GM23248 (cell line): ENCODE measurements at regions not wholly inside any gene's neighbourhood (a gene's known extent, or its start where the extent isn't known, plus 50 kb on each side); places are given as distances from the start of the nearest gene placed in this dataset.

ENCODE experiments used
- DNase-seq: peaks from one replicate; pipeline ENCODE4 v3.0.0-alpha.2; 2015
- H2AFZ ChIP-seq: fragments of 200-600 bp; sonication (generic); 2 replicates; pipeline ENCODE4 v1.6.1; 2016; ENCODE audit warnings: antibody characterized with exemption
- H3F3A ChIP-seq: fragments of 200-600 bp; sonication (generic); 2 replicates; pipeline ENCODE4 v1.6.1; 2016; ENCODE audit warnings: mild to moderate bottlenecking, antibody characterized with exemption, mixed run types; ENCODE audit not compliant: insufficient read depth
- H3K27ac ChIP-seq: fragments of 200-600 bp; sonication (generic); 2 replicates; pipeline ENCODE4 v1.5.1; 2016; ENCODE audit warnings: mild to moderate bottlenecking
- H3K27me3 ChIP-seq: fragments of 200-600 bp; sonication (generic); replicated peaks from 2 replicates; pipeline ENCODE4 v1.6.1; 2016; ENCODE audit warnings: mild to moderate bottlenecking; ENCODE audit not compliant: insufficient read depth
- H3K36me3 ChIP-seq: fragments of 200-600 bp; sonication (generic); 2 replicates; pipeline ENCODE4 v1.6.1; 2016; ENCODE audit warnings: low read depth, mild to moderate bottlenecking
- H3K4me1 ChIP-seq: fragments of 200-600 bp; sonication (generic); 2 replicates; pipeline ENCODE4 v1.6.1; 2016; ENCODE audit warnings: mild to moderate bottlenecking; ENCODE audit not compliant: insufficient read depth
- H3K4me2 ChIP-seq: fragments of 200-600 bp; sonication (generic); one replicate; pipeline ENCODE4 v1.6.1; 2016; ENCODE audit warnings: mild to moderate bottlenecking; ENCODE audit not compliant: unreplicated experiment
- H3K4me3 ChIP-seq: fragments of 200-600 bp; sonication (generic); 2 replicates; pipeline ENCODE4 v1.5.1; 2016; ENCODE audit warnings: mild to moderate bottlenecking
- H3K79me2 ChIP-seq: fragments of 200-600 bp; sonication (generic); 2 replicates; pipeline ENCODE4 v1.6.1; 2016; ENCODE audit warnings: mild to moderate bottlenecking; ENCODE audit not compliant: insufficient read depth
- H3K9ac ChIP-seq: fragments of 200-600 bp; sonication (generic); 2 replicates; pipeline ENCODE4 v1.6.1; 2016; ENCODE audit warnings: mild to moderate bottlenecking
- H3K9me2 ChIP-seq: fragments of 200-600 bp; sonication (generic); 2 replicates; pipeline ENCODE4 v1.6.1; 2016; ENCODE audit warnings: mixed run types, mild to moderate bottlenecking, moderate library complexity; ENCODE audit not compliant: insufficient read depth
- H3K9me3 ChIP-seq: fragments of 200-600 bp; sonication (generic); one replicate; pipeline ENCODE4 v1.6.1; 2017; ENCODE audit warnings: low read depth
- H4K20me1 ChIP-seq: fragments of 200-600 bp; sonication (generic); 2 replicates; pipeline ENCODE4 v1.6.0; 2016; ENCODE audit not compliant: insufficient read depth
- EZH2 ChIP-seq: fragments of 200-600 bp; sonication (generic); IDR thresholded peaks from 2 replicates; pipeline ENCODE4 v1.6.1; 2018; ENCODE audit warnings: antibody characterized with exemption, mild to moderate bottlenecking; ENCODE audit not compliant: insufficient read depth, poor library complexity, severe bottlenecking
- EZH2phosphoT487 ChIP-seq: fragments of 200-600 bp; sonication (generic); IDR thresholded peaks from 2 replicates; pipeline ENCODE4 v1.6.1; 2018; ENCODE audit warnings: antibody characterized with exemption, moderate library complexity, mild to moderate bottlenecking, low read depth; ENCODE audit not compliant: insufficient read depth
- WGBS, 2 experiments: methylation state at CpG; one replicate each; pipeline ENCODE4 v1.1.6; 2015 to 2017; ENCODE audit warnings: low lambda C conversion rate in 2 of 2, low coverage in 1 of 2; ENCODE audit errors: missing lambda C conversion rate in 2 of 2; 5-methylcytosine and 5-hydroxymethylcytosine counted together
- in situ Hi-C: fragments of 300-500 bp; cut with MboI; formaldehyde crosslinking; loops from 2 replicates; pipeline ENCODE4 v1.15.0; 2020

GRCh38 chr20:51166489-51166888, 143.6 kb upstream of the KCNG1 start:
- Histone ChIP-seq H3K27me3 (peaks cover 9% of the 10 kb centered on the region), H3K9me3 (no peaks in the 10 kb centered on the region), H3K36me3 (no peaks in the 10 kb centered on the region), H2AFZ (no peak overlapping the region), H3K27ac (no peak overlapping the region), H3K4me1 (no peaks in the 10 kb centered on the region), H3K4me2 (no peak overlapping the region), H3F3A (no peaks in the 10 kb centered on the region), H3K9me2 (no peaks in the 10 kb centered on the region), H3K4me3 (no peak overlapping the region), H3K79me2 (no peaks in the 10 kb centered on the region), H4K20me1 (no peaks in the 10 kb centered on the region), H3K9ac (no peak overlapping the region)
- 38 to 45% methylated on average over 3 of the region's 3 CpGs for WGBS, 2 experiments
- no peak for DNase-seq
- in situ Hi-C loops, result no loop called here
- TF ChIP-seq EZH2 (no peak), EZH2phosphoT487 (no peak)

- H3K9me2 ChIP-seq, result no peaks in the 10 kb centered on the region
- H3F3A ChIP-seq, result no peaks in the 10 kb centered on the region
- H3K4me3 ChIP-seq, result no peak overlapping the region
- H3K9ac ChIP-seq, result no peak overlapping the region
- no peak for TF ChIP-seq EZH2
- no peak for TF ChIP-seq EZH2phosphoT487
- no peaks in the 10 kb centered on the region for H3K36me3 ChIP-seq
- H3K27ac ChIP-seq, result no peak overlapping the region
- H2AFZ ChIP-seq, result no peak overlapping the region
- H3K79me2 ChIP-seq, result no peaks in the 10 kb centered on the region
- no peaks in the 10 kb centered on the region for H3K4me1 ChIP-seq
- no peaks in the 10 kb centered on the region for H4K20me1 ChIP-seq
- peaks cover 14% of the 10 kb centered on the region for H3K27me3 ChIP-seq
- no peak overlapping the region for H3K4me2 ChIP-seq
- no peak for DNase-seq
- in situ Hi-C loops, result no loop called here
- no peaks in the 10 kb centered on the region for H3K9me3 ChIP-seq
- 68 to 71% methylated on average over 9 of the region's 9 CpGs for WGBS, 2 experiments
Observed at GRCh38 chr20:51165131-51165530, 142.2 kb upstream of the KCNG1 start.

GRCh38 chr20:51164731-51165130, 141.8 kb upstream of the KCNG1 start:
- in situ Hi-C loops, result no loop called here
- Histone ChIP-seq H3K9ac (no peak overlapping the region), H3K27me3 (peaks cover 14% of the 10 kb centered on the region), H3K27ac (no peak overlapping the region), H3K36me3 (no peaks in the 10 kb centered on the region), H3K4me2 (no peak overlapping the region), H3K9me2 (no peaks in the 10 kb centered on the region), H3K4me3 (no peak overlapping the region), H3K4me1 (no peaks in the 10 kb centered on the region), H3K79me2 (no peaks in the 10 kb centered on the region), H3F3A (no peaks in the 10 kb centered on the region), H2AFZ (no peak overlapping the region), H4K20me1 (no peaks in the 10 kb centered on the region), H3K9me3 (no peaks in the 10 kb centered on the region)
- no peak for DNase-seq
- TF ChIP-seq EZH2 (no peak), EZH2phosphoT487 (no peak)
- 48 to 57% methylated on average over 2 of the region's 2 CpGs for WGBS, 2 experiments

GRCh38 chr20:51163996-51164600, 141.2 kb upstream of the KCNG1 start:
- 59 to 62% methylated on average over 13 of the region's 13 CpGs for WGBS, 2 experiments

GRCh38 chr20:51162015-51162414, 139.1 kb upstream of the KCNG1 start:
- H3K27me3 ChIP-seq, result peaks cover 30% of the 10 kb centered on the region
- no peak overlapping the region for H3K9ac ChIP-seq
- H3K4me1 ChIP-seq, result no peaks in the 10 kb centered on the region
- no peaks in the 10 kb centered on the region for H4K20me1 ChIP-seq
- no peak overlapping the region for H3K4me2 ChIP-seq
- no peak overlapping the region for H3K27ac ChIP-seq
- no peak for DNase-seq
- no peaks in the 10 kb centered on the region for H3F3A ChIP-seq
- H3K9me2 ChIP-seq, result no peaks in the 10 kb centered on the region
- no peak overlapping the region for H3K4me3 ChIP-seq
- H3K36me3 ChIP-seq, result no peaks in the 10 kb centered on the region
- no peaks in the 10 kb centered on the region for H3K9me3 ChIP-seq
- no peaks in the 10 kb centered on the region for H3K79me2 ChIP-seq
- WGBS, 2 experiments, result 79 to 80% methylated on average over 6 of the region's 6 CpGs
- H2AFZ ChIP-seq, result no peak overlapping the region
- in situ Hi-C loops, result no loop called here
- no peak for TF ChIP-seq EZH2phosphoT487

More at GRCh38 chr20:51163996-51164600, 141.2 kb upstream of the KCNG1 start:
- H3K9me3 ChIP-seq, result no peaks in the 10 kb centered on the region
- no peaks in the 10 kb centered on the region for H3K9me2 ChIP-seq
- H3K9ac ChIP-seq, result no peak overlapping the region
- H3K4me1 ChIP-seq, result no peaks in the 10 kb centered on the region
- in situ Hi-C loops, result no loop called here
- H3K36me3 ChIP-seq, result no peaks in the 10 kb centered on the region
- DNase-seq, result no peak
- no peaks in the 10 kb centered on the region for H4K20me1 ChIP-seq
- H3K27me3 ChIP-seq, result peaks cover 14% of the 10 kb centered on the region
- H2AFZ ChIP-seq, result no peak overlapping the region
- no peak overlapping the region for H3K27ac ChIP-seq
- H3K79me2 ChIP-seq, result no peaks in the 10 kb centered on the region
- H3F3A ChIP-seq, result no peaks in the 10 kb centered on the region
- no peak overlapping the region for H3K4me2 ChIP-seq
- TF ChIP-seq EZH2 (no peak), EZH2phosphoT487 (no peak)
- no peak overlapping the region for H3K4me3 ChIP-seq
